ENCODE measurements at regions not wholly inside any gene's neighbourhood (a gene's known extent, or its start where the extent isn't known, plus 50 kb on each side); places are given as distances from the start of the nearest gene placed in this dataset.

GRCh38 chrX:69221239-69222102, 56.2 kb upstream of the PJA1 start:
- no peak for DNase-seq

DNA sequence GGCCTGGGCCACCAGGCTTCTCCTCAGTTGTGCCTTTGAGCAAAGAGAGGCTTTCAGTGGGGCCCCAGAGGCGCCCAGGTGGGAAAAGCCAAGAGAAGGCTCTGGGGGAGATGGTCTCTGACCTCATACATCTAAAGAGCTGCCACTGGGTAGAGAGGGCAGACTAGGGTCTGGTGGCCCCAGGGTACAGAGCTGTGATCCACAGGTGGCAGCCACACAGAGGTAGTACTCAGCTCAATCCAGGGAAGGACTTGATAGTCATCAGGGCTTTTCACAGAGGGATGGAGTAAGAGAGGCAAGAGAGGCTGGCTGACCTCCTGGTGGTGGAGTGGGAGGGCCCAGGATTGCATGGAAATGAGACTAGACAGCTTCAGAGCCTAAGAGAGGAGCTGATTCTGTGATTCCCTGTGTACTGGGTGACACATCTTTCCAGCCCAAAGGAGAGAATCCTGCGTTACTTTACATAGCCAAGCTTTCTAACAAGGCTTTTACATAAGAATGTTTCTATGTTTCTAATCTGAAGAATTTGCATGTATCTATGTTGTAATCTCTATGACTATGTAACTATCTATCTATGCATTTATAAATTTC, 53.2 kb upstream of the PJA1 start:
- DNase-seq = no peak

GRCh38 chrX:69216911-69217310, 51.7 kb upstream of the PJA1 start:
- DNase-seq = no peak

DNA sequence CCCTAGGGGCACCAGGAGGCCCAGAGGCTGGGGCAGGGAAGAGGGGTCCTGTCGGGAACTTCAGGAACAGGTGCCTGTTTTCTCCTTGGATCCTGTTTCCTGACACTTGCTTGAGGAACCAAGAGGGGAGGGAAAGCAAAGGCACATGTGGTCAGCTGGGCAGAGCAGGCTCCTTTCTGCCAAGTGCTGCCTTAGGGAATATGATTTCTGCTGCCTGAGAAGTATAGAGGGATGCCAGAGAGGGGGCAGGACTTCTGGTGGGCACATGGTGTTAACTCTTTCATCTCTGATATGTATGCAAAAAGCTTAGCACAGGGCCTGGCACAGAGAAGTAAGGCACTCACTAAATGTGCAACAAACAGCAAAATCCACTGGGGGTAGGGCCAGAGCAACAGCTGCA, 51.2 kb upstream of the PJA1 start:
- DNase-seq = no peak

- DNase-seq = no peak
Measured at GRCh38 chrX:69215161-69215875, 50.1 kb upstream of the PJA1 start.
